ENCODE measurements at regions not wholly inside any gene's neighbourhood (a gene's known extent, or its start where the extent isn't known, plus 50 kb on each side); places are given as distances from the start of the nearest gene placed in this dataset.

DNA sequence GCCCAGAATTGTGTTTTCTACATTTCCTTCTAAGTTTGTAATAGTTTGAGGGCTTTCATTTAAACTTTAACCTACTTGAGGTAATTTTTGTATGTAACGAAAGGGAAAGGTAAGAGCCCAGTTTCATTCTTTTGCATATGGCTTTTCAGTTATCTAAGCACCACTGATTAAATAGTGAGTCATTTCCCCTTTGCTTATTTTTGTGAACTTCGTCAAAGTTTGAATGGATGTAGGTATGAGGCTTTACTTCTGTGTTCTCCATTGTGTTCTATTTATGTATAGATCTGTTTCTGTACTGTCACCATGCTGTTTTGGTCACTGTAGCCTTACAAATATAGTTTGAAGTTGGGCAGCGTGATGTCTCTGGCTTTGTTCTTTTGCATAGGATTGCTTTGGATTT is 944.8 kb upstream of the CNTNAP5 start:
- no peak for DNase-seq

DNA sequence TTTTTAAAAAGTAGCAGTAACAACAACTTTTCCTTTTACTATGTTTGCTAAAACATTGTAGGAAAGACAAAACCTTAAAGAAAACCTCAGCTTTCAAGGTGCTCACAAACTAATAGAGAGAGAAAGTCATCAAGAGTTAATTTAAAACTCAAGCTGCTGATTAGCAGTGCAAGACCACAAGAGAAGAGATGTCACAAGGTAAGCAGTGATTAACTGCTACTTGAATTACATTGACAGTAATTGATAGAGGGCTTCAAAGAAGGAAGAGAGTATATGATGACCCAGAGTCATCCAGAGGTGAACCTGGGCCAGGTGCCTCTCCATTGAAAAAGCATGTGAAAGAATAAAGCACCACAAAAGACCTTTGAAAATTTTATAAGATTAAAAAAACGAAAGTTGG is 939.6 kb upstream of the CNTNAP5 start:
- DNase-seq = no peak

DNA sequence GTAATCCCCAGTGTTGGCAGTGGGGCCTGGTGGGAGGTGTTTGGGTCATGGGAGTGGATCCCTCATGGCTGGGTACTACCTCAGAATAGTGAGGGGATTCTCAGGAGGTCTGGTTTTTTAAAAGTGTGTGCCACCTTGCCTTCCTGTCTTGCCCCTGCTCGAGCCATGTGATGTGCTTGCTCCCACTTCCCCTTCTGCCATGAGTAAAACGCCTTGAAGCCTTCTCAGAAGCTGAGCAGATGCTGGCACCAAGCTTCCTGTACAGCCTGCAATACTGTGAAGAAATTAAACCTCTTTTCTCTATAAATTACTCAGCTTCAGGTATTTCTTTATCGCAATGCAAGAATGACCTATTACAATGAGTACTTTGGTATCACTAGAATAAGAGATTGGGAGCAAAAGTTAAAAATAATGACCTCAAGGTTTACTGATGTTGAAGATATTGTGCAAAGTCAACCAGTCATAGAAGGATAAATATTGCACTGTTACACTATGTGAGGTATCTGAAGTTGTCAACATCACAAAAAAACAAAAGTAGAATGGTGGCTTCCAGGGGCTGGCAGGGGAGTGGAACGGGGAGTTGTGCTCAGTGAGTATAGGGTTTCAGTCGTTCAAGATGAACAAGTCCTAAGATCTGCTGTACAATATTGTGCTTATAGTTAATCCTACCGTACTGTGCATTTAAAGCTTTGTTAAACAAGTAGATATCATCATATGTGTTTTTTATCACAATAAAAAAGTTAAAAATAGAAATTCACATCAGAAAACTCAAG is 938.3 kb upstream of the CNTNAP5 start:
- DNase-seq = no peak

DNA sequence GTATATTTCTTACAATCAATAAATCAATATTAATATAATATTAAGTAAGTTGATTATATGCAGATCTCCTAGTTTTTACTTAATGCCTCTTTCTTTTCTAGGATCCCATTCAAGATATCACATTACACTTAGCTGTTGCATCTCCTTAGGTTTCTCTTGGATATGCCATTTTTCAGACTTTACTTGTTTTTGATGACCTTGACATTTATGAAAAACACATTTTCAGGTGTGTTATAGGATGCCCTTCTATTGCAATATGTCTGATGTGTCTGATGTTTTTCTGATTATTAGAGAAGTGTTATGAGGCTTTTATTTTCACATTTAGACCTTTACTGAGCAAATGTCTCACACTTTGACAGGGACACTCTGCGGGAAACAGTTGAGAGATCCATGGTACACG is 933.6 kb upstream of the CNTNAP5 start:
- no peak for DNase-seq

DNA sequence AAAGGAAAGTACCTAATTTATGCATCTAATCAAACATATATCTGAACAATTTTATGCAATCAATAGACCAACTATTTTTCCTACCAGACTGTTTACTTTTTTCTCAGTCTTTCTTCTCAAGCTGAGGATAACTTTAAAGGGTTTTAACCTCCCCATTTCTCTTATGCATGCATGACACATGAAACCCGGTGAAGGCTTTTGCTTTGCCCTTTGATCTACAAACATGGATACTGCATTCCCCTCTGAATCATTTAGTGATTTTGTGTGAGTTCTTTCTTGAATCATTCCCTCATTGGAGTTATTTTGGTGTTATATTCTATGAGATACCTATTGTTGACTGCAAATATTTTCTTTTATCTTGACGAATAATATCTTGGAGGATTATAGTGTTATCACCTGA is 931.9 kb upstream of the CNTNAP5 start:
- DNase-seq = no peak

DNA sequence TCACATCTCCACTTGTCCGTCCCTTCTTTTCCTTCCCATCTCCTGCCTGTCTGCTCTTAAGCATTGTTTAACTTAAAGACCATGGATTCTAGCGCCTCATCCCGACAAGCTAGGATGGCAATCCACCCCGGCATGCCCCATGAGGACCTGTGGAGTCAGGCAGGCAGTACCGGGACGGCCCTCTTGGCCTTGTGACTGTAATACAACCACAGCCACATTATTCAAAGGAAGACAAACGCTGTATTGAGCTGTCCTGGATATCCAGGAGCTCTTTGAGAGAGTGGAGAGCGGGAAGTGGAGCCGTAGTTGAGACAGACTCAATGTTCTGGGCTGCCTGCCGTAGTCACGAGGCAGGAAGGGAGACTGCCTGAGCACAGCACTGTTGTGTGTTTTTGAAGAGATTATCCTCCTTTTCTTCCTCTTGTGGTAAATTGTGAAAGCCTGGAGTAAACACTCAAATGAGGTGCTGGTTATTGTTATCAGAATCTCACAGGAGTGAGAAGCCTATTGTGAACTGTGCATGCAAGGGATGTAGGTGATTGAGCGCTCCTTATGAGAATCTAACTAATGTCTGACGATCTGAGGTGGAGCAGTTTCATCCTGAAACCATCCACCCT is 929.8 kb upstream of the CNTNAP5 start:
- no peak for DNase-seq

DNA sequence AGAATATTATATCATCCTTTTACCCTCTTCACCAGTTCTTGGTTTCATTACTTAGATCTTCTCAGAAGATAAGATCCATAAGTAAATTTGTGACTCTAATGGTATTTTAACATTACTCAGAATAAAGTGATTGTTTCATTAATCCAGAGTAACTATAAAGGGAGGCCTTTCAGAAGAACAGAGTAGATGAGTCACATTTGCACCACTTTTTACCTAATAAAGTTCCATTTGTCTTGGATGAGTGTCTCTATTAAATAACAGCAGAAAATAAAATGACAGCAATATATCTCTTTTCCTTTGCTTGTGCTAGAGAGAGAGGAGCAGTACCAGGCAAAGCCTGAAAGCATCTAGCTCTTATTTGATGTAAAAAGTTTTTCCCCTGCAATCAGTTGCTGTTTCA is 926.5 kb upstream of the CNTNAP5 start:
- no peak for DNase-seq

DNA sequence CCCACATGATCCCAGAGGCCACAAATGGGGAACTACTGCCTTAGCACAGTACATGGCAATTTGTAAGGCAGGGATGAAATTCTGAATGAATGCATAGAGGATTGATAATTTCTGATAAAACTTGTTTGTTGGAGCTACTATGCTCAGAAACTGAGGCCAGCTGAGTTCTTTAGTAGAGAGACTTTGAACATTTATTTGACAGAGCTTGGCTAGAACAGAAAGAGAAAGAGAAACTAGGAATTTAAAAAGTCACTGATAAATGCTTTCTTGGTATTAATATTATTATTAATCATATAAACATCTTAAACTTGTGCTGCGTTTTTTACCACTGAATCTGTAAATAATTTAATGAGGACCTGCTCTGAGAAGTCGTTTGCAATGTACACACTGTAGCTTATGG is 923.7 kb upstream of the CNTNAP5 start:
- no peak for DNase-seq

DNA sequence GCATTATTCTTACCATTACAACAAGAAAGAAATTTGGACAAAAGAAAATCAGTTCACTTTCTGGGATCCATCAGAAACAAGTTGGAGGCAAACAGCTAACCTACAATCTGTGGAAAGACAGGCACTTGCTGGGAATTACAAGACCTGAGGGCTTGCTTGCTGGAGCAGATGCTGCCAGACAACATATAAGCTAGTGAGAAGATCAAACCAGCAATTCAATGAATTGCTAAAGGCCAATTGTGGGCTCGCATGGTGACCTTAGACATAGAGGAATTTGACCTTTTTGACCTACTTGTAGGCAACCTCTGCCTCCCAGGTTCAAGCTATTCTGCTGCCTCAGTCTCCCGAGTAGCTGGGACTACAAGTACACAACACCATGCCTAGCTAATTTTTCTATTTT is 921.2 kb upstream of the CNTNAP5 start:
- DNase-seq = no peak

DNA sequence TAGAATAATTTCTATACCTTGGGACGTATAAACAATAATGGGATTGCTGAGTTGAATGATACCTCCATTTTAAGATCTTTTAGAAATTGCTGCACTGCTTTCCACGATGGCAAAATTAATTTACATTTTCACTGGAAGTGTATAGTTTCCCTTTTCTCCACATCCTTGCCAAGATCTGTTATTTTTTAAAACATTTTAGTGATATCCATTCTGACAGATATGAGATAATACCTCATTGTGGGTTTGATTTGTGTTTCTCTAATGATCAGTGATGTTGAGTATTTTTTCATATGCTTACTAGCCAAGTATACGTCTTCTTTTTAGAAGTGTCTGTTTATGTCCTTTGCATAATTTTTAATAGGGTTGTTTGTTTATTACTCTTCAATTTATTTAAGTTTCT is 908.5 kb upstream of the CNTNAP5 start:
- no peak for DNase-seq

DNA sequence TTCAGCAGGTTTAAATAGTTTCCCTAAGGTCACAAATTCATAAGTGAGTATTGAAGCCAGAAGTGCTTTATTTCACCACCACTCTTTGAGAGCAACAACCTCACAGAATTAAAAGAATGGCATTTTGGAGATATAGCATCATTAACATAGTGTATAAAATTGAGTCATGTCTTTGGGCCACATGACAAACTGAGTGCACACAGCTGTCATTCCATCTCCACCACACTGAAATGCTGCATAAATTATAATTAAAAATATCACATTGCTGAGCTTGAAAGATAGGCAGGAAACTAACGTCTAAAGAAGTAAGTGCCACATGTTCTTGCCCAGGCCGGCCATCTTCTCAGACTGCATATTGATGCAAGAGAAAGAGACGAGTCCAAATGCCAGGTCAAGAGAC is 897.9 kb upstream of the CNTNAP5 start:
- DNase-seq = no peak

DNA sequence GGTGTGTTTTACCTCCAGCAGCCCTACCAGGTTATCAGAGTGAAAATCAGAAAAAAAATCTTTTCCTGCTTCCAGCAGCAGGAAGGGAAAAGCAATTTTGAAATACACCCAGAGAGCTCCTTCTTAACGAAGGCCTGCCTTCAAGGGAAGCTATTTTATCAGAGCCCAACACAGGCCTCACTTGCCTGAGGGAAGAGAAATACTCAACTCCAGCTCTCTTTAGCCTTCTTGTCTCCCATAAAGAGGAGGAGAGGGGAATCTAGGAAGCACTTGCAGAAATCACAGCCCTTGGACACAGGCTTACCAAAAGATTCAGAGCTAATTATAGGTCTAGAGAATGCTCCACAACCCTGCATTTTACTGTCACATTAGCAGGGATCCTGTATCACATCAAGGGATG is 896.1 kb upstream of the CNTNAP5 start:
- no peak for DNase-seq

DNA sequence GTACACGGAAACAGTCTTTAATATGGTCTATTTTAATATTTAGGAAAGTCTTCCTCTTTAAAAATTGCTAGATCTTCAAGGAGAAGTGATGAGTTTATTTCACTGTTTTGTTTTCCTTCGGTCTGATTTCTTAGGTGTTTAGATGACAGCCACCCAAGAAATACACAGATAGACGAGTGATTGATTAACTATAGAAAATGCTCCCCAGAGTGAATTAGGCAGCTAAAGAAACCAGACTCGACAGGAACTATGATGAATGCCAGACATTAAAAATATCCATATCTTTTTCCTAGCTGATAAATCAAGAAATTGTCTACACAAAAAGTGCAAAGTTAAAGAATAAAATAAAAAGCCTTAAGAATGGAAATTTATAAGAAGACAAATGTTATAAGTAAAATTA is 888.7 kb upstream of the CNTNAP5 start:
- no peak for DNase-seq

DNA sequence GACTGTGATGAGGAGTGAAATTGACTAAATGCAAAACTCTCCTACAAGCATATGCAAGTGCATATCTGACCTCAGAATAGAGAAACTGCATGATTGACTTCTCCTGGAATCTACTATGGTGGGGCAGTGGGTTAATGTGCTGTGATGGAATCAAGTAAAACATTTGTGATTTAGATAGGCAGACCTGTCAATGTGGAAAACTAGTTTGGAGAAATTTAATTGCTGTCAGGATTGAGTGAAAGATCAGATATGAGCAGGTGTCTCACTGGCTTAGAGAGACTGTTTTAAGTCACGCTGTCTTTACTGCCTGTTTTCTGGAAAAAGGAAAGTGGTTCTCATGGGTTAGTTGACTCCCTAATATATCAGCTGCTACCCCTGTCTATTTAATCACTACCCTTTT is 881.0 kb upstream of the CNTNAP5 start:
- DNase-seq = no peak

DNA sequence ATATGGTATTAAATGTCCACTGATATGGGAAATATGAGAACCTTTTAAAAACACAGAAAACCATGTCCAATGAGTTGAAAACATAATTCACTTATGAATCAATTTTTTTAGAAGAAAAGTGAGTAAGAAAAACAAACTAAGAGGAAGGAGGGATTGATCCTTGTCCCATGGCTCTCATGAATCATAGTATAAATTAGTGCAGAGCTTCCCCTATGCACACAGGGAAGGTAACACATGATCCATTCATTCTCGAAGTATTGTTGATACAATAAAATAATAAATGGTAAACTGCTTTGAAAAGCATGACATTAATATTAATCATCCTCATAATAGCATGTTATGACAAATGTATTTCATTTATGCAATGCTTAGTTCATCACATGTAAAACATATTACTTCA is 872.0 kb upstream of the CNTNAP5 start:
- no peak for DNase-seq

DNA sequence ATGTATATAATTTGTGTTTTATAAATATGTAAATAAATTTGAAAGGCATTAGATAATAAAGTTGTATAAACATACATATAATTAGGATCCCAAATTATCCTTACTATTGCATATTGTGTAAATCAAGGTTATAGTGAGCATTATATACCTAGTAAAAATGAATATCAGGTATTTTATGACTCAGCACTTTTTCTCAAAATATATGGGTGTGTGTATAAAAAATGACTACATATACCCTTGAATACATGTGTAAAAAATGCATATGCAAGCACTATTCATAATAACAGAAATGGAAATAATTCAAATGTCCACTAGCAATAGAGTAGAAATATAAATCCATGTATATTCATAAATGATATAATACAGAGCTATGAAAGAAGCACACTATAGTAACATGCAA is 870.9 kb upstream of the CNTNAP5 start:
- DNase-seq = no peak

DNA sequence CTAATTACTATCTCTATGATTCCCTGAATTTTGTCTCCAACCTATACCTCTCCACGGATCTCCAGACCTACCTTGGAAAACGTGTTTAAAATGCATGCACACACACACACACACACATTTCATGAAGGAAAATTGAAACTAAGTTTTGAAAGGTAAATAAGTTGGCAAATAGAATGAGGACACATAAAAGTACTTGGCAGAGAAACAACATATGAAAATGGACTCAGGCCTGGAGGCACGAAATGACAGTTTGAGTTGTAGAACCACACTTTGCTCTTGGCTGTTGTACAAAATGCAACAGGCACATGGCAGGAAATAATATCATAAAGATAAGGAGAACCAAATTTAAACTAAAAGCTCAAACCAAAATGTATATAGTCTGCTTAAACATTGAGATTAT is 868.1 kb upstream of the CNTNAP5 start:
- no peak for DNase-seq

DNA sequence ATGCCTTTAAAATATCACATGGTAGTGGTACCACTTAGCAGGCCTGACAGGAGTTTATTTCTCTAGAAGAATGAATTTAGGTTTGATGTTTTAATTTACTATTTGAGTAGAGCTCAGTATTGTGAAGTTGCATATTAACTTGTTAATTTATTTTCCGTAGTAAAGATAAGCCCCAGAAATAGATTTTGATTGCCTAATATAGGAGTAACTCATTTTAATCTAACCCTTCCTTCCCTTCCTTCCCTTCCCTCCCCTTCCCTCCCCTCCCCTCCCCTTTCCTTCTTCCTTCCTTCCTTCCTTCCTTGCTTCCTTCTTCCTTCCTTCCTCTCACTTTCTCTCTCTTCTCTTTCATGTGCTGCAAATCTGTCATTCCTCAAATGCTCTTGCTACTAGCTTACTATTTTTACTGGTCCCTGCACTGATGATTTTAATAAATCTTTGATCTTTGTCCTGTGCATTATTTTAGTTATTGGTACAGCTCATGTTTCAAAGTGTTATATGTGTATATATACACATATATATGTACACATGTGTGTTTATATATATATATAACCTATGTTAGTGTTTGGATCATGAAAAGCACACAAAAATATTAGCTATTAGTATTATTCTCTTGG is 862.6 kb upstream of the CNTNAP5 start:
- DNase-seq = no peak

DNA sequence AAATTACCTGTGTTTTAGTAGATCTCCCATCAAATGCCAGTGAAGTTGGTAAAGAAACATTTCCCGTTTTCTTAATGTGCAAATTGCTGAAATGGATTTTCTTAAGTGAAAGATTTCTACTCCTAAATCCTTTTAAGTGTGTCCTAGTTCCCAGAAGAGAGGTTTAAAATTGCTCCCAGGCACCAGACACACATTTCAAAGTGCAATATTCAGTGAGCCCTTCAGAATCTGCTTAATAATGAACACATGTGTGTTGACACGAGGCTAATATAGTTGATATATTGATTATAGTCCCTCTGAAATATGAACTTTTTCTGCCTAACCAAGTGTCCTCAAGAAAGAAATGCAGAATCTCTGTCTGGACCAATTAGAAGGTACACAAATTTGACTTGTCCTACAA is 861.7 kb upstream of the CNTNAP5 start:
- no peak for DNase-seq

DNA sequence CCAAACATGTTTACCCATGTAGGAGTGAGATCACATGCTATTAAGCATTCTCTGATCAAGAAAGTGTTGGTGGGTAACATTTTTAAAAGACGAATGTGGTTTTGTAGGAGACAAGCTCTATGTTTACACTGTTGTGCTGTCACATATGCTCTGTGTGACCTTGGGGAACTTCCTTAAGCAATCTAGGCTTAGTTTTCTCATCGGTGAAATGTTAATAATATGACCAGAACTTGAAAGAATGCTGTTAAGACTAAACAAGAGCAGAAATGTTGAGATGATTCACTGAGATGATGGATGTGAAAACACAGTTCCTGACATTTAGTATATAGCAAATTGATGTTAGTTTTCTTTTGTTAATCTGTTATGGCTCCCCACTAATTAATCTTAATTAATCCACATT is 860.9 kb upstream of the CNTNAP5 start:
- no peak for DNase-seq

DNA sequence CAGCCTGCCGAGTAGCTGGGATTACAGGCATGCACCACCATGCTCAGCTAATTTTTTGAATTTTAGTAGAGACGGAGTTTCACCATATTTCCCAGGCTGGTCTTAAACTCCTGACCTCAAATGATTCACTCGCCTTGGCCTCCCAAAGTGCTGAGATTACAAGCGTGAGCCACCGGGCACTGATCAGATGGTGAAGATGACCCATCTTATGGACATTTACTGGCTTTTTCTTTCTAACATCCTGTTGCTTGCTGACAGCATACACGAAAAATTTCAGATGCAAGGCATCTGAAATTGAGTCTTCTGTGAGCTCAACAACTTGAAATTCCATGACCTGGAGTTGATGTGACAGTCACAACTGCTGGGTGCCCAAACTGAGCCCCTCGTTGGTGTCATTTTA is 859.5 kb upstream of the CNTNAP5 start:
- no peak for DNase-seq

DNA sequence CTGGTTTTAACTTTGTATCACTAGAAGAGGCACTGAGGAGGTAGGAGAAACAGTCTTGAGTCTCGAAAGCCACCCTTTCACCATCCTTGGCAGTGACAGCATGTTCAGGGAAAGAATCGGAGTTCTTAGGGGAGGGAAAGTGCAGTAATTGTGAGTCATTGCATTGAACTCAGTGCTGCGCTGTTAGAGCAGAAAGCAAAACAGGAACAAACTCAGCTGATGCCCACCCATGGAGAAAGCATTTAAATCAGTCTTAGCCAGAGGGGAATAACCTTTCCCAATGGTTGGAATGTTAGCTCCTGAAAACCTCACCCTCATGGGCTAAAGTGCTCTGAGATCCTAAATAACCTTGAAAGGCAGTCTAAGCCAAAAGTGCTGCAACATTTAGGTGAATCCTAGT is 845.6 kb upstream of the CNTNAP5 start:
- no peak for DNase-seq

DNA sequence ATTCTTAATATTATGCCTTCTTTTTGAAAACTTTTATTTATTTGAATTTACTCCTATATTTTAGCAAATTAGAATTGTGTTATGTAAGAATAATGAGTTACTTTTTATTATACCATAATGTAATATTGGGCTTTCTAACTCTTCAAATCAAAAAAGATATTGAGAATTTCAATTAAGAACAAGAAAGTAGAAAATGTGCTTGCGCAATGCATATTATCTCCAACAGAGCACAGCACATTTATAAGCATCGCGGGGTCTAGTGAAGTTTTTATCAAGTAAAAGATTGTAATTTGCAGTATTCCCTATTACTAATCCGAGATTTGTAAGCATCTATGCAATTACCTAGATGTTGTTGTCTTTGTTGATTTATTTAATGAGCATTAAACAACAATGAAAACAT is 829.1 kb upstream of the CNTNAP5 start:
- no peak for DNase-seq

DNA sequence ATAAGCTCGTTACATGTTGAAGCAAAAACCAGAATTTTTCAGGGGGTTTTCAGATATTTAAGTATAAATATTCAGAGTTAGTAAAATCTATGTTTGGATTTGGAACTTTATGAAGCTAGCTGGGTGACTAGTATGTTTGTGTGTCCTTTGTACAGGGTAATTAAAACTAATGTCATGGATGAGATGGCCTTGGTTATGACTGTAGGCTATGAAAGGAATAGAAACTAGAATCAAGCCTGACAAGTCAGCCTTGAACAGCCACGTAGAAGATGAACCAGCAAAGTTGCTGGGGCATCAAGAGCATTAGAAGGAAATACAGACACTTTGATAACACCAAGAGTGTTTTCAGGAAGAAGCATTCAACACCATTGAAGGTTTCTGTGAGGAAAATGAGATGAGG is 825.1 kb upstream of the CNTNAP5 start:
- no peak for DNase-seq

DNA sequence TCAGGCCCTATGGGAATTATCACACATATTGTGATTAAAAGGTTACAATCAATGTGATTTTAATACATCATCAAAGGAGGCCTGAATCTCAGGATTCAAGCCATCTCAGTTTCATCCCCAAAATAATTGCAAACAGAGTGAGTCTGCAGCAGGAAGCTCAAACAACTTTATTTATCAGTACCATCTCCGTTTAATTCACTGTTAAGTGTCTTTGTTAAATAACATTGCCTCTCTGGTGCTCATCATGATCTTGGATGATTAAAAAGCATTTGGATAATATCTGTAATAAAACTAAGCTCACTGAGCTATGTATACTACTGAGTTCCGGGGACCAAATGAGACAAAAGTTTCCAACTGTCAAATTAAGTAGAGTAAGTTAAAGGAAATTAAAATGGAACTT is 817.8 kb upstream of the CNTNAP5 start:
- DNase-seq = no peak

Data from stimulated activated CD4-positive, alpha-beta T cell treated with anti-CD3 and anti-CD28 coated beads, Interleukin-4, amount 100 ng/mL, for 24 hours (primary cell).